Neural progenitor cell (in vitro differentiated cells): ENCODE measurements at regions not wholly inside any gene's neighbourhood (a gene's known extent, or its start where the extent isn't known, plus 50 kb on each side); places are given as distances from the start of the nearest gene placed in this dataset.

Source experiments
- DNase-seq: peaks from one replicate; pipeline ENCODE4 v3.0.0-alpha.2; 2016; ENCODE audit warnings: low spot score
- H2AFZ ChIP-seq: fragments of 200-600 bp; sonication (generic); replicated peaks from 2 replicates; pipeline ENCODE4 v1.6.1; 2016; ENCODE audit warnings: antibody characterized with exemption
- H3F3A ChIP-seq: fragments of 200-600 bp; sonication (generic); 2 replicates; pipeline ENCODE4 v1.6.1; 2016; ENCODE audit warnings: antibody characterized with exemption, low read depth
- H3K27ac ChIP-seq: fragments of 200-600 bp; sonication (generic); 2 replicates; pipeline ENCODE4 v1.5.1; 2016; ENCODE audit warnings: mild to moderate bottlenecking
- H3K27me3 ChIP-seq: fragments of 200-600 bp; sonication (generic); 2 replicates; pipeline ENCODE4 v1.6.1; 2016; ENCODE audit warnings: mild to moderate bottlenecking, moderate library complexity
- H3K36me3 ChIP-seq: fragments of 200-600 bp; sonication (generic); 2 replicates; pipeline ENCODE4 v1.5.1; 2016
- H3K4me1 ChIP-seq: fragments of 200-600 bp; sonication (generic); 2 replicates; pipeline ENCODE4 v1.6.1; 2016; ENCODE audit warnings: mixed run types
- H3K4me2 ChIP-seq: fragments of 200-600 bp; sonication (generic); 2 replicates; pipeline ENCODE4 v1.6.1; 2016
- H3K4me3 ChIP-seq: fragments of 200-600 bp; sonication (generic); 2 replicates; pipeline ENCODE4 v1.5.1; 2016
- H3K79me2 ChIP-seq: fragments of 200-600 bp; sonication (generic); 2 replicates; pipeline ENCODE4 v1.6.1; 2016; ENCODE audit warnings: low read depth
- H3K9ac ChIP-seq: fragments of 200-600 bp; sonication (generic); 2 replicates; pipeline ENCODE4 v1.6.1; 2016
- H3K9me3 ChIP-seq: fragments of 200-600 bp; sonication (generic); 2 replicates; pipeline ENCODE4 v1.5.1; 2016; ENCODE audit warnings: low read depth
- H4K20me1 ChIP-seq: fragments of 200-600 bp; sonication (generic); 2 replicates; pipeline ENCODE4 v1.6.1; 2016; ENCODE audit warnings: low read depth
- H3K27ac Mint-ChIP-seq: 3 replicates; pipeline ENCODE4 v1.8.0; 2021; ENCODE audit warnings: mixed read lengths
- H3K27me3 Mint-ChIP-seq: 2 replicates; pipeline ENCODE4 v1.8.0; 2022; ENCODE audit warnings: low read depth, mild to moderate bottlenecking, inconsistent platforms, moderate library complexity, mixed read lengths; ENCODE audit not compliant: insufficient read depth
- H3K36me3 Mint-ChIP-seq: 3 replicates; pipeline ENCODE4 v1.8.0; 2021; ENCODE audit warnings: mixed read lengths
- H3K4me1 Mint-ChIP-seq: 3 replicates; pipeline ENCODE4 v1.8.0; 2021; ENCODE audit warnings: mixed read lengths
- H3K4me3 Mint-ChIP-seq: 3 replicates; pipeline ENCODE4 v1.8.0; 2021; ENCODE audit warnings: mild to moderate bottlenecking, moderate library complexity, mixed read lengths
- H3K9me3 Mint-ChIP-seq: 3 replicates; pipeline ENCODE4 v1.8.0; 2020; ENCODE audit warnings: mixed read lengths
- CTCF ChIP-seq: fragments of 200-600 bp; sonication (generic); IDR thresholded peaks from 2 replicates; pipeline ENCODE4 v1.5.1; 2017; ENCODE audit warnings: antibody characterized with exemption, mild to moderate bottlenecking
- EZH2 ChIP-seq: fragments of 200-600 bp; sonication (generic); IDR thresholded peaks from 2 replicates; pipeline ENCODE4 v1.6.1; 2017; ENCODE audit warnings: antibody characterized with exemption, mild to moderate bottlenecking, moderate library complexity
- EZH2phosphoT487 ChIP-seq: fragments of 200-600 bp; sonication (generic); IDR thresholded peaks from 2 replicates; pipeline ENCODE4 v1.6.1; 2017; ENCODE audit warnings: antibody characterized with exemption

GRCh38 chr13:104657196-104657595 is 1591.0 kb upstream of the SLC10A2 start:
- Histone ChIP-seq H3K9me3 (no peaks in the 10 kb centered on the region), H2AFZ (no peak overlapping the region), H3K4me3 (no peak overlapping the region), H3K9ac (no peak overlapping the region), H3K27me3 (no peaks in the 10 kb centered on the region), H3F3A (no peaks in the 10 kb centered on the region), H3K79me2 (no peaks in the 10 kb centered on the region), H3K4me2 (no peak overlapping the region), H3K4me1 (no peaks in the 10 kb centered on the region), H3K36me3 (no peaks in the 10 kb centered on the region), H4K20me1 (no peaks in the 10 kb centered on the region), H3K27ac (no peak overlapping the region)
- Mint-ChIP-seq H3K36me3 (no peaks in the 10 kb centered on the region), H3K27ac (no peak overlapping the region), H3K4me3 (no peak overlapping the region), H3K9me3 (no peaks in the 10 kb centered on the region), H3K27me3 (peaks cover 2% of the 10 kb centered on the region), H3K4me1 (no peaks in the 10 kb centered on the region)
- DNase-seq, result no peak
- TF ChIP-seq EZH2phosphoT487 (no peak), CTCF (no peak), EZH2 (no peak)

GRCh38 chr13:104650431-104650830 is 1584.2 kb upstream of the SLC10A2 start:
- no peaks in the 10 kb centered on the region for H3K27me3 ChIP-seq
- no peaks in the 10 kb centered on the region for H3K36me3 Mint-ChIP-seq
- DNase-seq, result no peak
- H3K4me3 ChIP-seq, result no peak overlapping the region
- H3K9me3 ChIP-seq, result no peaks in the 10 kb centered on the region
- H3K4me2 ChIP-seq, result no peak overlapping the region
- no peaks in the 10 kb centered on the region for H3K36me3 ChIP-seq
- H3K4me1 Mint-ChIP-seq, result peaks cover 20% of the 10 kb centered on the region
- no peaks in the 10 kb centered on the region for H3F3A ChIP-seq
- TF ChIP-seq CTCF (no peak), EZH2phosphoT487 (no peak), EZH2 (no peak)
- no peak overlapping the region for H2AFZ ChIP-seq
- no peak overlapping the region for H3K9ac ChIP-seq
- H3K27me3 Mint-ChIP-seq, result no peaks in the 10 kb centered on the region
- no peak overlapping the region for H3K4me3 Mint-ChIP-seq
- H3K27ac Mint-ChIP-seq, result peak overlapping the region; percentile 12
- H4K20me1 ChIP-seq, result no peaks in the 10 kb centered on the region
- no peak overlapping the region for H3K27ac ChIP-seq
- H3K4me1 ChIP-seq, result no peaks in the 10 kb centered on the region
- no peaks in the 10 kb centered on the region for H3K9me3 Mint-ChIP-seq
- no peaks in the 10 kb centered on the region for H3K79me2 ChIP-seq

GRCh38 chr13:104648291-104648690 is 1582.1 kb upstream of the SLC10A2 start:
- Mint-ChIP-seq H3K9me3 (no peaks in the 10 kb centered on the region), H3K27ac (no peak overlapping the region), H3K4me3 (no peak overlapping the region), H3K36me3 (no peaks in the 10 kb centered on the region), H3K4me1 (peaks cover 20% of the 10 kb centered on the region), H3K27me3 (no peaks in the 10 kb centered on the region)
- H3K4me2 ChIP-seq, result no peak overlapping the region
- no peaks in the 10 kb centered on the region for H3K27me3 ChIP-seq
- no peaks in the 10 kb centered on the region for H3K79me2 ChIP-seq
- H3K9me3 ChIP-seq, result no peaks in the 10 kb centered on the region
- DNase-seq, result no peak
- no peak overlapping the region for H3K9ac ChIP-seq
- H3K27ac ChIP-seq, result no peak overlapping the region
- no peaks in the 10 kb centered on the region for H3F3A ChIP-seq
- no peaks in the 10 kb centered on the region for H4K20me1 ChIP-seq
- no peak overlapping the region for H2AFZ ChIP-seq
- no peak for TF ChIP-seq EZH2
- no peak for TF ChIP-seq CTCF
- no peak for TF ChIP-seq EZH2phosphoT487
- no peak overlapping the region for H3K4me3 ChIP-seq
- no peaks in the 10 kb centered on the region for H3K36me3 ChIP-seq
- no peaks in the 10 kb centered on the region for H3K4me1 ChIP-seq

GRCh38 chr13:104645786-104646185 is 1579.6 kb upstream of the SLC10A2 start:
- Histone ChIP-seq H3K27me3 (no peaks in the 10 kb centered on the region), H3F3A (no peaks in the 10 kb centered on the region), H3K4me1 (no peaks in the 10 kb centered on the region), H4K20me1 (no peaks in the 10 kb centered on the region), H3K27ac (no peak overlapping the region), H3K4me3 (no peak overlapping the region), H3K4me2 (no peak overlapping the region), H2AFZ (no peak overlapping the region), H3K36me3 (no peaks in the 10 kb centered on the region), H3K9me3 (no peaks in the 10 kb centered on the region), H3K9ac (no peak overlapping the region), H3K79me2 (no peaks in the 10 kb centered on the region)
- peaks cover 15% of the 10 kb centered on the region for H3K4me1 Mint-ChIP-seq
- no peaks in the 10 kb centered on the region for H3K27me3 Mint-ChIP-seq
- H3K9me3 Mint-ChIP-seq, result peaks cover 2% of the 10 kb centered on the region
- H3K36me3 Mint-ChIP-seq, result no peaks in the 10 kb centered on the region
- no peak for TF ChIP-seq CTCF
- TF ChIP-seq EZH2phosphoT487, result no peak
- TF ChIP-seq EZH2, result no peak
- H3K4me3 Mint-ChIP-seq, result no peak overlapping the region
- no peak overlapping the region for H3K27ac Mint-ChIP-seq
- no peak for DNase-seq
